GM21786 (cell line): ENCODE measurements at regions not wholly inside any gene's neighbourhood (a gene's known extent, or its start where the extent isn't known, plus 50 kb on each side); places are given as distances from the start of the nearest gene placed in this dataset.

Experiments
- ATAC-seq: cut with Tn5 transposase; IDR thresholded peaks from one replicate; pipeline ENCODE4 v1.9.1; 2021; ENCODE audit not compliant: unreplicated experiment

DNA sequence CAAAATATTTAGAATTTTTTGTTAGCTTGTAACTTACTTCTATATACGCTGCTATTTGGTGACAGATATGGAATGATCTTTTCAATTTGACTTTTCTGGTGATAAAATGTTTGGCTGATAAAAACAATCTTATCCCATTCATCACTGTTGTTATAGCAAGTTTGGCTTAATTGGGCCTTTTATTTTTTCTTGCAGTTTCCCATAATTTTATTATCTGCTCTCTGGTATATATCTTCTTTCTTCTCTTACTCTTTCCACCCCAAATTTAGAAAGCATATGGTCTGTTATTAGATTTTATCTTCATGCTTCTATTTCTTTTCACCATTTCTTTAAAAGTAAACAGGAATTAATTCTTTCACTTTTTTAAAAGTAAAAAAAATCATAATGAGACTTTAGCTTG lies 474.4 kb downstream of the TLE1 start:
- no peak for ATAC-seq

DNA sequence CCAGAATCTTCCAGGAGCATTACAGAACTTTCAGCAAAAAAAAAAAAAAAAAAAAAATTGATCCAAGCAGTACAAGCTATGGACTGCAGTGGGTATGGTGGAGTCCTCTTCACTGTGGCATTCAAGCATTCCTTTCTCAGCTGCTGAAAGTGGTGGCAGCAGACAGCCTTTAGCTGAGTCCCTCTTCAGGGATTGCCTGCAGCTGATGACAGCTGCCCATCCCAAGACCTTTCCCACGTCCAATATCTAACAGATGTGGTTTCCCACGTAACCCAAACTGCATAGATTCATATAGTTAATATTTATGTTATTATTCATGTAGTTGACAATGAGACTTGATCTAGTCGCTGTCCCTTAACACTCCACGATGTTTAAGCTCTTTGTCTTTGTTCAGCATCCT lies 475.9 kb downstream of the TLE1 start:
- ATAC-seq: no peak

DNA sequence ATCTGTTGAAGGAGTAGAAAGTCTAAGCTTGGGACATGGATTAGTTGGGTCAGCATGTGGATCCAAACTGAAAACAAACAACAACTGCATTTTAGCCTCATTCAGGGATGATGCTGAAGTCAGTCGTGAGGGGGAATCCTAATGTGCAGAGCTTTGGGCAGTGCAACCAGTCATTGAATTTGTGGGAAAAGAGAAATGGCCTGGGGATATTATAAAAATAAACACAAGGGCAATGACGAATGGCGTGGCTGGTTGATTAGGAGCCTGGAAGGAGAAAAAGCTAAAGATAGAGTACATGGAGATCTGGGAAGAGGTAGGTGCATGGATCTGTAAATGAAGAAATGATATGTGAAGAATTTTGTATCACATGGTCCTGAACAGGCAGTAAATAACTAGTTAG lies 477.6 kb downstream of the TLE1 start:
- no peak for ATAC-seq

DNA sequence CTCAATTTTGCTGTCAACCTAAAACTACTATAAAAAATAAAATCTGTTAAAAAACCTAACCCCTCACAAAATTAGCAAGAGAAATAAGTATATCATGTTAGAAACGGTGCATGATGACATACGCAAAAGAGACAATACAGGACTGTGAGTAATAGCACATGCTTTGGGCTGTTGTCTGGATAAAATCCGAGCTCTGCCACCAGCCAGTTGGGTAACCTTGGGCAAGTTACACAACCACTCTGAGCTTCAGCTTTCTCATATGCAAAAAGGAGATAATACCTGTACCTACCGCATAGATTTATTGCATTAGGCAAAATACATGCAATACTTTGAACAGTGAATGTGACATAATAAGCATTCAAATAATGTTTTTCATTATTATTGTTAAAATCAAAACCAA lies 481.7 kb downstream of the TLE1 start:
- ATAC-seq: no peak

DNA sequence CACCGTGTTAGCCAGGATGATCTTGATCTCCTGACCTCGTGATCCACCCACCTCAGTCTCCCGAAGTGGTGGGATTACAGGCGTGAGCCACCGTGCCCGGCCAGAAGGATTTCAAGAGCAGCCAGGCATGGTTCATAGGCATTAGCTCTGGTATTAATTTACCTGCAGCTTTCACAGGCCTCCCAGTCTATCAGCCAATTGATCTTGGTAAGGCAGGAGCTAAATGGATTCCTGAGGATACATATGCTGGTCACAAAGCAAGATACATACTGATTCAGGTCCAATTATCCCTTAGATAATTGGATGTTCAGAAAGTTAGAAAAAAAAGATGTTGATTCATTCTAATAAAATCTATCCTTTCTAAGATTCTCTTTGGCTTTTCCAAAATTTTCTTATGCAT lies 487.1 kb downstream of the TLE1 start:
- ATAC-seq: no peak

DNA sequence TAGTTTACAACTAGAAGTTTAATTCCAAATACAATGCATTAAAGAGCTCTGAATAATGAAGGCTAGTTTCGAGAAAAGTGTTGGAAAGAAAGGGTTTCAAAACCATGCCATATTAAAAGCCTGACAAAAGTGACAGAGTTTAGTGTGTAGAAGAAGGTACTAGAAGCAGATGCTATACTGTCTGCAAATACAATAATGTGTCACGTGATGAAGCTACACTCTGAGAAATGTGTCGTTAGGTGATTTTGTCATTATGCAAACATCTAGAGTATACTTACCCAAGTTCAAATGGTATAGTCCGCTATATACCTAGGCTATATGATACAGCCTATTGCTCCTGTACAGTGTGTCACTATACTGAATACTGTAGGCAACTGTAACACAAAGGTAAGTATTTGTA lies 494.1 kb downstream of the TLE1 start:
- no peak for ATAC-seq

DNA sequence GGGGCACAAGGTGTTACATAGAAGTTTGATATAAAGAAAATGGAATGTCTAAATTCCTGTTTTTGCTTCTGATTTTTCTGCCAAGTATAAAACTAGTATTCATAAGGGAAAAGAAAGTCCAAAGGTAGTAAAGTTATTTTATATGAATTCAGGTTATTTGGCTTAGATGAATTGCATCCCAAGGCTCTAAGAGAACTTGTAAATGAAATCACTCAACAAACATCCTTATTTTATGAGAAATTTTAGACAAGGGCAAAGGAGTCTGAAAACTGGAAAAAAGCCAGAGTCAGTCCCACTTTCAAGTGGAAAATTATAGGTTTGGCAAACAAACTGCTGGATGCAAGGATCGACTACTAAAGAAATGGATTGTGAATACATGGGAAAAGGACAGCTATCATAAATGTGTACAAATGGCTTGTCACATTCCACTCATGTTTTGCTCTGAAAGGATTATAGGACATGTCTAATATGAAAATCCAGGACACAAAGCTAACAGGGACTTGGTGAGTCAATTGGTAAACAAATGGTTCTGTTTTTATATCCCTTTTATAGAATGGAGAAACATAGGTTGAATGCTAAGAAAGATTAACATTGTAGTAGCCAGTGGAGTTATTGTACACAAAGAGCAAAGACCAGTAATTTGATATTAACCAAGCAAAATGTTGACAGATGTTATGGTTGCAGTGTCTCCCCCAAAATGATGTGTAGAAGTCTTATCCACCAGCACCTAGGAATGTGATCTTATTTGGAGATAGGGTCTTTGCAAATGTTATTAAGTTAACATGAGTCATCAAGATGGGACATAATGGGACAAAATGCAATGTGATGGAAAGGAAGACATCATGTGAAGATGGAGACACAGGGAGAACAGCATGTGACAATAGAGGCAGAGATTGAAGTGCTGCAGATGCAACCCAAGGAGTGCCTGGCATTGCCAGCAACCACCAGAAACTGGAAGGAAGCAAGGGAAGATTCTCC lies 495.7 kb downstream of the TLE1 start:
- ATAC-seq: no peak

DNA sequence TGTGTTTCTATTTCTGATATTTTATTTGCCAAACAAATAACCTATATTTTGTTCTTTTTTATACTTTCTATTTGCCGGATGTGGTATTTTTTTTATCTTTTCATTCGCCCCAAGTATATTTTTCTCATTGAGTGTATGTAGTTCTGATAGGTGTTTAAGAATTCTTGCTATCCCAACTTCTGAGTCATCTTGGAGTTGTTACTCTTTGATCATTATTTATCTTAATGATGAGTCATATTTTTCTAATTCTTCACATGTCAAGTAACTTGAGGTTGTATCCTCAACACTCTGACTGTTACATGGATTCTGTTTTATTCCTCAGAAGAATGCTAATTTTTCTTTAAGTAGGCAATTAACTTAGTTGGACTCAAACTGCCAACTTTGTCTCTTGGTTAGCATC lies 498.1 kb downstream of the TLE1 start:
- ATAC-seq: no peak

DNA sequence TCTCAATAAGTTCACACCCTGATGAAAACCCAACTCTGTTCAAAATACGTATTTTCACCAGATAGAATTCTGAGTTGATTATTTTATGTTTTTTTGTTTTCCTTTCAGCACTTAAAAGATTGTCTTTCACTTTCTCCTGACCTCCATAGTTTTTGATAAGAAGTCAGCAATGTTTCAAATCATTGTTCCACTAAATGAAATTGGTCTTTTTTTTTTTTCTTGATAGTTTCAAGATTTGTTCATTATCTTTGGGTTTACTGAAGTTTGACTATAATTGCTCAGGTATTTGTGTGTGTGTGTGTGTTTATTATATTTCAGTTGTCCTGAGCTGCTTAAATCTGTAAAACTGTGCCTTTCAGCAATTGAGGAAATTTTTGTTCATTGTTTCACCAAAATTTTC lies 498.7 kb downstream of the TLE1 start:
- no peak for ATAC-seq

DNA sequence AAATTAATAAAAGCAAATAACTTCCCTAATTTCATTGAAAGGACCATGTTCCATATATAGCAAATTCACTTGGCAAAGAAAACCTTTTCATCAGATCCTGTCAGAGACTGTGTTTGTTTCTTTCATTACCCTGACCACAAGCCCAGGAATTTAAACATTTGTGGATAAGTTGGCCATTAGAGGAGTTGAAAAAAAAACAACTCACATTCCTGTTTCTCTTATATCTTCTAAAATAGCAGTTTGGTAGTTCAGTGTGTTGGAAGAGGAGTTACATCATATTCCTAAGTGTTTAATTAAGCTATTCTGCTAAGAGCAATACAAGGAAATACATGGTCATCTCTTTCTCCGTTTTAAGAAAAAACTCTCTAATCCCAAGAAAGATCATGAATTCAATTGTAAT lies 505.6 kb downstream of the TLE1 start:
- ATAC-seq: no peak

DNA sequence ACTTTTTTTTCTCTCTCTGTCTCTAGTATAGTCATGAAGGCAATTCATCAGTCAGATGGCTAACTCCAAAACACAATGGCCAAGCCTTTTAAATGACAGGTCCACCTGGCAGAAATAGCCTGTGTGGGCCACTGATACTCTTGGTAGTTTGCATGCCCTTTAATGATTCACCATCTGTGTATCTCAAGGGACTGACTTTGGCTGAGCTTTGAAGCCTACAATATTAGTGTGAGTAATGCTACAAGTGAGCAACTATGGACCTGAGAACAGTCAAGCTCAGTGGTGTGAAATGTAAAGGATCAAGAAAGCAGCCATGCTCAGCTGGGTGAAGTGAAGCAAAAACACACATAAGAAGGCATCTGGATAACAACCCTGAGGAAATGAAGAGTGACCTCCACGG lies 506.9 kb downstream of the TLE1 start:
- no peak for ATAC-seq

DNA sequence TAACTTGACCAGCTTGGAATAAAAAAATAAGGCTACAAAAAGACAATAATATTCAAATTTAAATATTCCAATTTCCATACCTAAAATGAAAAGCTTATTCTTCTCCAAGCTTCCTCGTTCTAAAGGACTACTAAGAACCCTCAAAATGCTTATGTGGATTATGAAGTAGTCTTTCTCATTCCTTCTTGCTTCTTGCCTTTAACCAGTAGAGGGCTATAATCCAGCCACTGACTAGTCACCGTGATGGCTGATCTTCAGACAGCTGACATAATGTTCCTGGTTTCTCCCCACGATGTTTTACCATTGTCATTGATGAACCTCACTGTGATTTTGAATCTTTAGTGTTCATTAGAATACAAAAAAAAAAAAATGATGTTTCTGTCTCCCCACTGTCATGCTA lies 515.3 kb downstream of the TLE1 start:
- ATAC-seq: no peak

DNA sequence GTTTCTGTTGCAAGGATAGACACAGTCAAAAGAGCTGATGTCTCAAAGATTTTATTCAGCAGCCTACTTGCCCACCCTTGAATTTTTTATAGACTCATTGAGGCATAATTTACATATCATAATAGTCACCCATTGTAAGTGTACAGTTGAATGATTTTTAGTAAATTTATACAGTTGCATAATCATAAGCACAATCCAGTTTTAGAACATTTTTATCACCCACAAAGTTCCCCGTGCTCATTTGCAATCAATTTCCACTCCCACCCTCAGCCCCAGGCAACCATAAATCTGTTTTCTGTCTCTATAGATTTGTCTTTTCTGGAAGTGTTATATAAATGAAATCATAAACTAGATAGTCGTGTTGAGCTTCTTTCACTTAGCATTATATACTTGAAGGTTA lies 517.7 kb downstream of the TLE1 start:
- ATAC-seq: no peak

DNA sequence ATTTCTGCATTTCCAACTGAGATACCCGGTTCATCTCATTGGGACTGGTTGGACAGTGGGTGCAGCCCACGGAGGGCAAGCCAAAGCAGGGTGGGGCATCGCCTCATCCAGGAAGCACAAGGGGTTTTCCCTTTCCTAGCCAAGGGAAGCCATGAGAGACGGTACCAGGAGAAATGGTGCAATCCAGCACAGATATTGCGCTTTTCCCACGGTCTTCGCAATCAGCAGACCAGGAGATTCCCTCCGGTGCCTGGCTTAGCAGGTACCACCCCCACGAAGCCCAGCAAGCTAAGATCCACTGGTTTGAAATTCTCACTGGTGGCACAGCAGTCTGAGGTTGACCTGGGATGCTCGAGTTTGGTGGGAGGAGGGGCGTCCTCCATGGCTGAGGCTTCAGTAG lies 527.0 kb downstream of the TLE1 start:
- no peak for ATAC-seq

DNA sequence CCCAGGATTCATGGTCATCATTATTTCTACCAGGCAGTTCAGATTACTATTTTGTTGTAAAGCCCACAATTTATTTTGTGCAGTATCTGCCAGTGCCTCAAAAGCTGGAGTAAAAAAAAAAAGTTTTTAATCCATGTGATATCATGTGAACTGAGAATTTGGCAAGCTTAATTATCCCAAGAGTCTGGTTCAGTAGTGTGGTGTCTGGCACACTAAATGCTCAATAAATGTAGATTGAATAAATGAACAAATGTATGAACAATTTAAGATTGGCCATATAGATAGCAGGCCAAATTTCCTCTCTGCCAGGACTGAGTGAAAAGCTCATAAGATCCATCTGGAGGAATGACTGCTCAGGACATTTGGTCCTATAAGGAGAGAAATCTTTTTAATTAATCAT lies 533.0 kb downstream of the TLE1 start:
- no peak for ATAC-seq

DNA sequence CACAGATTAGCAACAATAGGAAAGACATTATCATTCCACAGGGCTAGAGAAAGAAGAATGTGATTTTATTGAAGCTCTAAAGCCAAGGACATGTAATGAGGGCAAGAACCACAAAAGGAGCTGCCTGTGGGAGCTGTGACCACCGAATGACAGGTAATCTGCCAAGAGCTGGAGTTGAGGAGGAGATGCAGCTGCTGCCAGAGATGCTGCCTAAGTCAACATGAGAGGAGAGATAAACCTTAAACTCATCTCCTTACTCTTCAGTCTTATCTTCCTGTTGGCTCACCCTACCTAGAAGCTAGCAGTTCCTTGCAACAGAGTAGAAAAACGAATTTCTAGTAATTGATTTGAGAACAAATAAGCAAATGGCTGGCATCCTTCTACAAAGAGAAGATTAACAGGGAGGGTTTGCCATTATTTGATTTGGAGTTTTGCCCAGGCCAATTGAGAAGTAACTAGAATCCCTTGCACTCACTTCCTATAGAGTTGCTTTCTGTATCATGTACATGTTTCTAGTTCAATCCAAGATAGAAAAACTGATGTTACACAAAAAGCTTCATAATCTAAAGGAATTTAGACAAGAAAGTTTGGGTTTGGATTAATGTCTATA lies 539.2 kb downstream of the TLE1 start:
- no peak for ATAC-seq

DNA sequence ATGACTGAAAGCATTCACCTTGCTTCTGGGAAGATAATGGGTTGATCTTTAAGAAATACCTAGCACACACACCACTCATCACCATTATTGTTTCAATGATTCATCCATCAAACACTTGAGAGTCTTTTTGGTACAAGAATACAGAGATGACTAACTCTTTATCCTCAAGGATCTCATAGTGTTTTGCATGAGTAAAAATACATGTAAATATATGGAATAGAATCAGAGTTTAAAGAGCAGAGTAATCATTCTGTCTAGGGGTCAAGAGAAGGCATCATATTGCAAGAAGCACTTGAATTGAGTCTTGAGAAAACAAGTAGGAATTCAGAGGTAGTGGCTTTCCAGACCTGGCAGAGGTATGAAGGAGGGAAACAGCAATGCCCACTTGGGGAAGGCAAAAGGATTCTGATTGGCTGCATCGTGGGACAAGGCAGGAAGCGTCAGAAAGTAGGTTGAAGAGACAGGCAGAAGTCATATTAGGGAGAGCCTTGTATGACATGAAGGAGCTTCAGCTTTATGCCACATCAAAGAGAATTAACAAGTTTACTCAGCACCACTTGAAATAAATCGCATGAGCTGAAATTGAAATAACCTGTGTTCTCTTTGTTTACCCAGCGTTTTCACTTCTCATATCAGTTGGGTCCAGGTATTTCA lies 542.5 kb downstream of the TLE1 start:
- ATAC-seq: no peak

DNA sequence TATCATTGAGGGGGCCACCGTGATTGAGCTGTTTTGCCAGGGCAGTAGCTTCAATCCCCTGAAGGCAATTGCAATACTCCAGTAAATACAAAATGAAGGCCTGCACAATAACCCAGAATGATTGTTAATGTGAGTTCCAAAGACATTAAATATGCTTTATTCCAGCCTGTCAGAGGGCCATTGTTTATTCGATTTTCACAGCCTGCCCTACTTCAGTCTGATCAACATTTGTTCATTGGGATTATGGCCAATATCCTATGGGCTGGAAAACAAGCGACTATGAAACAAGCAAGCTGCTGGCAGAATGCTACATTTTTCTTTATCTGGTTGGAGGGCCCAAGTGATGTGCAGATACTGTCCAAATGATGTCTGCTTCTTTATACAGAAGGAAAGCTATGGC lies 543.1 kb downstream of the TLE1 start:
- ATAC-seq: no peak

DNA sequence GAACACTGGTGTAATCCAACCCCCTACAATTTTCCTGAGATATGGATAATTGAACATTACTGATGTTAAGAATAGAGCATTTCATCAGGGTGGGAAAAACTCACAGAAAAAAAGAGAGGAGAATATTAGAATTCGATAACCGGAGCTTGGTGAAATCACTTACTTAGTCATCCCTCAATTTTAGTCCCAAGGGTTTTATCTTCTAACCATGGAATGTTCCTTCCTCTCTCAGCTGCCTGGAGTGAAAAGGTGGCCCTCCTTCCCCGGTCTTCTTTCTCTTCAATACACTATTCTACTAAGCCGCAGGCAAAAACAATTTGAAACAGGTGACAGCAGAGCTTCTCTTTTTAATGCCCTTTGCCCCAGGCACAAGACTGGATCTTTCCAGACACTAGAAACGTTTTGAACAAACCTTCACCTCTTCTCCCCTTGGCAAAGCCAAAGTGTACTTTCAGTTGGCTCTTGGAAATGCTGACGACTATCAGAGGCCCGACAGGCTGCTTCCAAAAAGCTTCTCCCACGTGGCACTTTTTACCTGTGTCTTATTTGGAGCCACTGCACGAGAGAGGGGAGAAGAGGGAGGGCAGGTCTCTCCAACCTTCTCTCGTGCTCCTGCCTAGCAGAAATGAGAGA lies 543.9 kb downstream of the TLE1 start:
- ATAC-seq: no peak

DNA sequence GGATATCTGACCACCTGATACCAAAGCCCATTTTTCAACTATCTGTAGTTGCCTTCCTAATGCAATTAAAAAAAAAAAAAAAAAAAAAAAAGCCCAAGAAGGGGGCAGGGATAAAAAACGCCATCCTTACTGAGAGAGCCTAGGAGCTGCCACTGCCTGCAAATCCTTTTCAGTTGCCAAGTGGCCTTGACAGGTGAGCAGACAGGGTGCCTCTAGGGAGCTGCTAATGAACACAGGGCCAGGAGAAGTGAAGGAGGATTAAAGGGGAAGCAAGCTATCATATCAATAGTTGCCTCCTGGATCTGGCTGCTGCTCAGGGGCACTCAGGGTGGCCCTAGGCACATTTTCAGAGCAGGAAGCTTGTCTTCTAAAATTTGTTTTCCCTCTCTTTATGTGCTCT lies 547.4 kb downstream of the TLE1 start:
- no peak for ATAC-seq

DNA sequence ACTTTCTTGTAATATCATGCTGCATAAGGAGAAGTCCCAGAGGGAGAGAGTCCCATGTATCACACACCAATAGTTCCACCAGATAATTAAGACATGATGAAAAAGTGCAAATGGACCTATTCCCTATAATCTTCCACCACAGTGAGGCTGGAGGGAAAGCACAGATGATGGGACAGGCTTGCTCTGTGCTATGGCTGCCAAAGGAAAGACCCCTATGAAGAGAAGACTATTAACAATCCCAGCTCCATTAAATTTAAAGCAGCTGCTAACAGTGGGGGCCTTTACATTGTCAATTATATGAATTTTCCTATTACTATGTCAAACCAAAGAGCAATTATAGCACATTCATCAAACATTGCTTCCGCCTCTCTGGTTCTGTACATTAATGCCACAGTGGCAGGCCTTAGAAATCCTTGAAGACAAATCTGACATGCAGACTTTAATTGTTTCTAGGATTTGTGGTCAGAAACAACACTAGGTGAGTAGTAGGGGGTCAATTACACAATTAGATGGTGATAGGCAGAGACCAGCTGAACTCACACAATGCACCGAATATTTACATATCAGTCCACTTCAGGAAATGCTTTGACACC lies 551.3 kb downstream of the TLE1 start:
- no peak for ATAC-seq
